Colonic mucosa (tissue), 4 donors: ENCODE measurements at regions not wholly inside any gene's neighbourhood (a gene's known extent, or its start where the extent isn't known, plus 50 kb on each side); places are given as distances from the start of the nearest gene placed in this dataset.

Experiments
- DNase-seq: peaks from one replicate; pipeline ENCODE4 v3.0.0-alpha.2; 2020
- H3K27ac ChIP-seq: fragments of 200-600 bp; one replicate; pipeline ENCODE4 v1.8.0; 2021
- H3K27me3 ChIP-seq: fragments of 200-600 bp; one replicate; pipeline ENCODE4 v1.8.0; 2021
- H3K36me3 ChIP-seq: fragments of 200-600 bp; one replicate; pipeline ENCODE4 v1.8.0; 2021
- H3K4me1 ChIP-seq: fragments of 200-600 bp; one replicate; pipeline ENCODE4 v1.8.0; 2021; ENCODE audit warnings: mild to moderate bottlenecking
- H3K4me3 ChIP-seq: fragments of 200-600 bp; one replicate; pipeline ENCODE4 v1.8.0; 2021
- H3K9ac ChIP-seq, 2 donors: one replicate each; pipeline ENCODE4 v1.7.0; 2013; ENCODE audit warnings: control low read depth in 2 of 2, low read depth in 2 of 2, low read length in 2 of 2
- H3K9me3 ChIP-seq: fragments of 200-600 bp; one replicate; pipeline ENCODE4 v1.8.0; 2021
- CTCF ChIP-seq: fragments of 200-600 bp; IDR thresholded peaks from one replicate; pipeline ENCODE4 v1.8.0; 2022; ENCODE audit warnings: antibody characterized with exemption, mild to moderate bottlenecking
- intact Hi-C: fragments of 100-400 bp; cut with DNase I; formaldehyde crosslinking; loops from one replicate; pipeline ENCODE4 v1.14.1; 2022
- donor health status: healthy.
- donor health status: DM: no; HTN: no; CAD: no.
- donor health status: DM: no; HTN: no; CAD: no.

- no peaks in the 10 kb centered on the region for H3K9me3 ChIP-seq
- intact Hi-C loops: no loop called here
- no peaks in the 10 kb centered on the region for H3K36me3 ChIP-seq
- H3K9ac ChIP-seq: no peak overlapping the region
- TF ChIP-seq CTCF: no peak
- DNase-seq: peak; percentile 47
- peak overlapping the region; percentile 51 for H3K27ac ChIP-seq
- no peak overlapping the region for H3K4me3 ChIP-seq
- no peaks in the 10 kb centered on the region for H3K27me3 ChIP-seq
- peaks cover 11% of the 10 kb centered on the region for H3K4me1 ChIP-seq
These were observed 134.3 kb downstream of the SOCS6 start for GRCh38 chr18:70423120-70423519.

GRCh38 chr18:70422391-70422965, 133.6 kb downstream of the SOCS6 start:
- Histone ChIP-seq H3K9ac (no peak overlapping the region), H3K36me3 (no peaks in the 10 kb centered on the region), H3K27me3 (no peaks in the 10 kb centered on the region), H3K27ac (peak overlapping the region; percentile 51), H3K9me3 (no peaks in the 10 kb centered on the region), H3K4me3 (no peak overlapping the region), H3K4me1 (peaks cover 11% of the 10 kb centered on the region)
- TF ChIP-seq CTCF: no peak
- no peak for DNase-seq
- intact Hi-C loops: no loop called here

- Histone ChIP-seq H3K9ac (no peak overlapping the region), H3K9me3 (no peaks in the 10 kb centered on the region), H3K4me3 (no peak overlapping the region), H3K27ac (peak overlapping the region; percentile 51), H3K36me3 (no peaks in the 10 kb centered on the region), H3K4me1 (peaks cover 11% of the 10 kb centered on the region), H3K27me3 (no peaks in the 10 kb centered on the region)
- peak; percentile 75 for DNase-seq
- intact Hi-C loops: no loop called here
- TF ChIP-seq CTCF: no peak
These were observed 132.9 kb downstream of the SOCS6 start for GRCh38 chr18:70421471-70422390.

- H3K4me1 ChIP-seq: peaks cover 11% of the 10 kb centered on the region
- intact Hi-C loops: no loop called here
- H3K9ac ChIP-seq: no peak overlapping the region
- H3K36me3 ChIP-seq: no peaks in the 10 kb centered on the region
- no peak for TF ChIP-seq CTCF
- H3K27ac ChIP-seq: no peak overlapping the region
- no peak for DNase-seq
- no peaks in the 10 kb centered on the region for H3K9me3 ChIP-seq
- H3K27me3 ChIP-seq: no peaks in the 10 kb centered on the region
- H3K4me3 ChIP-seq: no peak overlapping the region
These were observed 131.5 kb downstream of the SOCS6 start for GRCh38 chr18:70420146-70420898.

GRCh38 chr18:70419526-70419925, 130.7 kb downstream of the SOCS6 start:
- TF ChIP-seq CTCF: no peak
- H3K9ac ChIP-seq: no peak overlapping the region
- peaks cover 11% of the 10 kb centered on the region for H3K4me1 ChIP-seq
- H3K36me3 ChIP-seq: no peaks in the 10 kb centered on the region
- no peaks in the 10 kb centered on the region for H3K9me3 ChIP-seq
- H3K27ac ChIP-seq: no peak overlapping the region
- no peak for DNase-seq
- no peaks in the 10 kb centered on the region for H3K27me3 ChIP-seq
- H3K4me3 ChIP-seq: no peak overlapping the region
- intact Hi-C loops: no loop called here
